ENCODE measurements at regions not wholly inside any gene's neighbourhood (a gene's known extent, or its start where the extent isn't known, plus 50 kb on each side); places are given as distances from the start of the nearest gene placed in this dataset.

DNA sequence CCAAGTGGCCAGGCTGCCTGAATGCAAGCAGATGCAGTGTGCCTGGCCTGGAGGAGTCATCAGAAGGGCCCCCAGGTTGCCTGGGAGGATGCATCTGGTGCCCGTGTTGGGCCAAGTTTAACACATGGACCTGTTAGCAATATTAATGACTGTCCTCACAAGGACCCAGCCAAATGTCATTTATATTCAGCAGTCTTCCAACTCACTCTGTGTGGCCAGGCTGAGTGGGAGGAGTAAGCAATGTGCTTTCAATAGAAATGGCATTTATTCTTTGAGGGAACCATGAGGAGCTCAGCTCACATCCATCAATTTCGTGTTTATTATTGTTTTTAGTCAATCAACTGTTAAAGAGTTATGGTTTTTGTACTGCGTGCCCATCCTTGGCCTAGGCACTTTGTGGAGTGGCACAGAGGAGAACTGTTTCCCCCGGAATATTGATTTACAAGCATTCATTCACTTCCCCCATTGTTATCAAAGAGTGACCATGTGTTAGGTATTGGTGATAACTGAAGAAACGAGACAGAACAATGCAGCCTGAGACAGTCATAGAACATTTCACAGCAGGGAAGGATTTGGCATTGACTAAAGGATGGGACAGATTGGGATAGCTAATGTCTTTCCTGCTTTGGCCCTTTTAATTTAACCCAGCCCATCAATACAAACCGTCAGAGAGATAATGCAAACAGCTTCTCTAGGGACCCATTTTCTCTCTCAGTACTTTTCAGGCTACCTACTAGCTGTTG lies 725.2 kb downstream of the TSN start:
- Mint-ChIP-seq H3K9me3 (no peaks in the 10 kb centered on the region), H3K27ac (no peak overlapping the region), H3K4me1 (ENCODE audit: low read depth) (no peaks in the 10 kb centered on the region), H3K27me3 (no peaks in the 10 kb centered on the region), H3K36me3 (ENCODE audit: low read depth) (no peaks in the 10 kb centered on the region), H3K4me3 (no peak overlapping the region)
- no peak for DNase-seq

DNA sequence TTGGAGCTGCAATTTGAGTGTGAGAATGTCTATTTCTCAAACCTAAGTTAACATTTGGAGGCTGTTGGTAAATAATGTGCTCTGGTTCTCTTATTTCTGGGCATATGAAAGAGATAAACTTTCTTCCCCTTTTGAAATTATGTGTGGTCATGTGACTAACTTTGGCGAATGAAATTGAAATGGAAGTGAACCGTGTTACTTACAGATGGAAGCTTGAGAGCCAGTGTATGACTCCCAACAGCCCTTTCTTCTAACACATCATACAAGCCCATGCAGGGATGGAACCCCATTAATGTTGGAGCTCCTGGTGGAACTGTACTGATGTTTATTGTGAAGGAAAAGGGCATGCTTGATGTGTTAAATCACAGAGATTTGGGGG lies 725.8 kb downstream of the TSN start:
- Mint-ChIP-seq H3K27me3 (no peaks in the 10 kb centered on the region), H3K9me3 (no peaks in the 10 kb centered on the region), H3K4me3 (no peak overlapping the region), H3K4me1 (ENCODE audit: low read depth) (no peaks in the 10 kb centered on the region), H3K27ac (no peak overlapping the region), H3K36me3 (ENCODE audit: low read depth) (no peaks in the 10 kb centered on the region)
- DNase-seq, result no peak

DNA sequence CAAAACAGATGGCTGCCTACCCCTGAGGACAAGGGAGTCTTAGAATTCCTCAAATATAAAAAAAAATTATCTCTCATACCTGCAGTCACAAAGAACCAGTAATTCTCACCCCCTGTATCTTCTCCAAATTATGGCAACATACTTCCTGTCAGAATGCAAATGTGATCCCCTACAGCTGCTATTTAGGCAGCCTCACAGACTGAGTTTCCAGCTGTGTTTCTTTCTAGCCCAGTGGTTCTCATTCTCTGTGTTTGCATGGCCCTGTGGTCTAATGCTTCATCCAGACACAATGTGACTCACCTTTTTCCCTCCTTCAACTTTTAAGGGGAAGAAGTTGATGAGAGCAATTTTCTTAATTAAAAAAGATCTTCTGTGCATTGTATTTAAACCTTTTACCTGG lies 726.3 kb downstream of the TSN start:
- no peaks in the 10 kb centered on the region for H3K9me3 Mint-ChIP-seq

DNA sequence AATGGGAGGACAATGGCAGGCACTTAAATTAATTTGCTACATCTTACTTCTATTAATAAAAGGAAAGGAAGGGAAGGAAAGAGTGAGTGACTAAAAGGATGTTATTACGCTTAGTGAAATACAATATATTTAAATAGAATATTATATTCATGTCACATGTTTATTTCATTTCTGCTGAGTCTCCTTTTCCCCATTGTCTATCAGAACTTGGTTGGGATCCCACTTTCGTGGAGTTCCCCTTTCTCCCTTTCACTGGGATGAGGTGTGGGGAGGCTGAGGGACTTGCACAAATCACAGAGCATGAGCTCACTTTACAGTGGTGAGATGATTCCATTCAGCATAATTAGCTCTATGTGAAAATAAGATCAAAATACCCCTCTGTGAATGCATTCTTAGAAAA lies 730.6 kb downstream of the TSN start:
- H3K4me3 Mint-ChIP-seq, result no peak overlapping the region

More for the DNA sequence above, 726.3 kb downstream of the TSN start:
- Mint-ChIP-seq H3K27ac (no peak overlapping the region), H3K4me1 (ENCODE audit: low read depth) (no peaks in the 10 kb centered on the region), H3K27me3 (no peaks in the 10 kb centered on the region), H3K36me3 (ENCODE audit: low read depth) (no peaks in the 10 kb centered on the region), H3K4me3 (no peak overlapping the region)
- no peak for DNase-seq

DNA sequence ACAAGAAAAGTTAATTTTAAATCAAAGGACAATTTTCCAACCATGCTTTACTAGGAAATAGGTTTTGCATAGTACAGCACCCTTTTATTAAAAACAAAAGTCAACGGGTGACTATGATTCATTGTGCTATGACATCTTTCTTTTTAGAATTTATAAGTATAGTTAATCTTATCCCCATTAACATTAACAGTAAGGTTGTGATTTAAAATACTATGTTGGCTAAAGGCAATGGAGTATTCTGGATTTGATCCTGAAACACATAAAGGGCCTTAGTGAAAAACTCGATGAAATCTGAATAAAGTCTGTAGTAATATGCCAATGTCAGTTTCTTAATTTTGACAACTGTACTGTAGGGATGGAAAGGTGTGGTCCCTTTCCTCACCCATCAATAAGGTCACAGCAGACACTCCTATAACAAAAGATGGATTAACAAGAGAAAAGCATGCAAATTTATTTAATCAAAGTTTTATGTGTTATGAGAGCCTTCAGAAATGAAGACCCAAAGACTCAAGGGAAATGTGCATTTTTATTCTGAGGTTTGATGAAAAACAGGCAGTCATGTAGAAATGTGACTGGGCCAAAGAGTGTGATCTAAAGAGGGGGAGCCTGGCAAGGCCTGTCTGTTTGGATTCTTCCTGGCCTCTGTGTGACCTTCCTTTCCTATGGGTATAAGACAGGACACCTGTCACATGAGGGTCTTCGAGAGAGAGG lies 731.4 kb downstream of the TSN start:
- no peak overlapping the region for H3K27ac Mint-ChIP-seq
- H3K4me3 Mint-ChIP-seq, result no peak overlapping the region
- no peak for DNase-seq
- no peaks in the 10 kb centered on the region for H3K4me1 Mint-ChIP-seq (ENCODE audit: low read depth)
- no peaks in the 10 kb centered on the region for H3K36me3 Mint-ChIP-seq (ENCODE audit: low read depth)
- H3K27me3 Mint-ChIP-seq, result no peaks in the 10 kb centered on the region
- peaks cover 4% of the 10 kb centered on the region for H3K9me3 Mint-ChIP-seq

More for the DNA sequence above, 730.6 kb downstream of the TSN start:
- no peak for DNase-seq
- no peaks in the 10 kb centered on the region for H3K36me3 Mint-ChIP-seq (ENCODE audit: low read depth)
- H3K27ac Mint-ChIP-seq, result no peak overlapping the region
- H3K9me3 Mint-ChIP-seq, result peaks cover 4% of the 10 kb centered on the region
- H3K27me3 Mint-ChIP-seq, result no peaks in the 10 kb centered on the region
- H3K4me1 Mint-ChIP-seq (ENCODE audit: low read depth), result no peaks in the 10 kb centered on the region

DNA sequence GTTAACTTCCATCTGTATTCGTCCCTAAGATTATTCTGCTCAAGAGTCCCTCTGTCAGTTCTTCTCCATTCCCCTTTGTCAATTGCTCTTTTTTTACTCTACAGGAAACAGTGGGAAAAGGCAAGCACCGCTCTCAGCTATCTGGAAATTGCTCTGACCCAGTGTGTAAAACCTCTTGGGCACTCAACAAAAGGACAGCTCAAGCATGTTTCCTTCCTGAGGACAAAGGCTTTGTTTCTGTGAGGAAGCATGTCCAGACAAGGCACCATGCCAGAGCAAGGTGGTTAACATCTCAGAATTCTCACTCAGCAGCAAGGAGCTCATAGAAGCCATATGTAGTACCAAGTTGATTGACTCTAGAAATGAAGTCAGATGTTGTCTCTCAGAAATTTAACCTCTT lies 735.6 kb downstream of the TSN start:
- Mint-ChIP-seq H3K4me3 (no peak overlapping the region), H3K36me3 (ENCODE audit: low read depth) (no peaks in the 10 kb centered on the region), H3K27ac (no peak overlapping the region), H3K4me1 (ENCODE audit: low read depth) (no peaks in the 10 kb centered on the region), H3K27me3 (no peaks in the 10 kb centered on the region), H3K9me3 (peaks cover 6% of the 10 kb centered on the region)
- DNase-seq, result no peak

DNA sequence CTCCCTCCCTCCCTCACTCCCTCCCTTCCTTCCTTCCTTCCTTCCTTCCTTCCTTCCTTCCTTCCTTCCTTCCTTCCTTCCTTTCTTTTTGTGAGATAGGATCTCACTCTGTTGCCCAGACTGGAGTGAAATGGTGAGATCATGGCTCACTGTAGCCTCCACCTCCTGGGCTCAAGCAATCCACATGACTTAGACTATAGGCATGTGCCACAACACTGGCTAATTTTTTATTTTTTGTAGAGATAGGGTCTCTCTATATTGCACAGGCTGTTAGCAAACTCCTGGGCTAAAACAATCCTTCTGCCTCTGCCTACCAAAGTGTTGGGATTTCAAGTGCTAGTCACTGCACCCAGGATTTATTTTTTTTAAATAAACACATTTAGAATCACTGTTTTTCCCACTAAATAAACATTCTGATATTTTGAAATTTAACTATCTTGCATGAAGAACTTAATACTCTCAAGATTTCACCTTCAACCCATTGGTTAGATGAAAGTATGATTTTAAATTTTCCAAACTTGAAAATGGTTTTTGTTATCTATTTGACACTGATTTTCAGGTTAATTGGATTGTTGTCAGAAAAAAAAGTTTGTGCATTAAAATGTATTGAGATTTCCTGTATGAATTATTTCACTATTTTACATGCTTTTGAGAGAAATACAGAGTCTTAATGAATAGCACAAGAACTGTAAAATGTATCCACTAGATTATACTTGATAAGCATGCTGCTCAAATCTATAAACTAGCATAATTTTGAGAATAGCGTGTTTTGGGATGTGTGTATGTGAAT lies 745.1 kb downstream of the TSN start:
- no peaks in the 10 kb centered on the region for H3K4me1 Mint-ChIP-seq (ENCODE audit: low read depth)
- H3K9me3 Mint-ChIP-seq, result peaks cover 5% of the 10 kb centered on the region
- DNase-seq, result no peak
- H3K4me3 Mint-ChIP-seq, result no peak overlapping the region
- no peaks in the 10 kb centered on the region for H3K27me3 Mint-ChIP-seq
- H3K36me3 Mint-ChIP-seq (ENCODE audit: low read depth), result no peaks in the 10 kb centered on the region
- H3K27ac Mint-ChIP-seq, result no peak overlapping the region

DNA sequence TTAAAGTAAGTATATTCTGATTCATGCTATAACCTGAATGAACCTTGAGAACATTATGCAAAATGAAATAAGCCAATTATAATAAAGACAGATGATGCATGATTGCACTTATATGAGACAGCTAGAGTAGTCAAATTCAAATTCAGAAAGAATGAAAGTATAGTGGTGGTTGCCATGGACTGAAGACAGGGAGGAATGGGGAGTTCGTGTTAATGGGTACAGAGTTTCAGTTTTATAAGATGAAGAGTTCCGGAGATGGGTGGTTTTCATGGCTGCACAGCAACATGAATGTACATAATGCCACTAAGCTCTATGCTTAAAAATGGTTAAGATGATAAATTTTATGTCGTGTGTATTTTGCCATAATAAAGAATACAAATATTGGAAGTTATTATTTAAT lies 751.2 kb downstream of the TSN start:
- no peak for DNase-seq
- no peak overlapping the region for H3K4me3 Mint-ChIP-seq
- H3K27ac Mint-ChIP-seq, result no peak overlapping the region
- no peaks in the 10 kb centered on the region for H3K36me3 Mint-ChIP-seq (ENCODE audit: low read depth)
- H3K4me1 Mint-ChIP-seq (ENCODE audit: low read depth), result no peaks in the 10 kb centered on the region
- H3K9me3 Mint-ChIP-seq, result no peaks in the 10 kb centered on the region
- no peaks in the 10 kb centered on the region for H3K27me3 Mint-ChIP-seq

DNA sequence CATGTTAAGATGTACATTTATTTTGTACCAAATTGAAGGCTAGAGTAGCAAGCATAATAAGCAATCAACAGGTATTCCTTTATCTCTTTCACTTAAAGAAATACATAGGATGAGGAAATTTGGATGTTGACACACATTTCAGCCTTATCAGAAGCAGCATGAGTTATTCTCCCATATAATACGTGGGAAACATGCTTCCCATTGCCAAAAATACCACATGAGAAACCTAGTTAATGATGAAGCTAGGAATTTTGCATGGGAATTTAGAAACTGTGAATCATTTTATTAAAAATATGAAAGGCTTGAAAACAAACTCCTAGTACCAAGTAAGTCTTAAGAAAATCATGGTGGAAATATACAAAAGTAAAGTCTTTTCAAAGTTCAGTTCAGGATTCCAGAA lies 751.8 kb downstream of the TSN start:
- Mint-ChIP-seq H3K4me3 (no peak overlapping the region), H3K27ac (no peak overlapping the region), H3K9me3 (no peaks in the 10 kb centered on the region), H3K4me1 (ENCODE audit: low read depth) (no peaks in the 10 kb centered on the region), H3K27me3 (no peaks in the 10 kb centered on the region), H3K36me3 (ENCODE audit: low read depth) (no peaks in the 10 kb centered on the region)
- no peak for DNase-seq

DNA sequence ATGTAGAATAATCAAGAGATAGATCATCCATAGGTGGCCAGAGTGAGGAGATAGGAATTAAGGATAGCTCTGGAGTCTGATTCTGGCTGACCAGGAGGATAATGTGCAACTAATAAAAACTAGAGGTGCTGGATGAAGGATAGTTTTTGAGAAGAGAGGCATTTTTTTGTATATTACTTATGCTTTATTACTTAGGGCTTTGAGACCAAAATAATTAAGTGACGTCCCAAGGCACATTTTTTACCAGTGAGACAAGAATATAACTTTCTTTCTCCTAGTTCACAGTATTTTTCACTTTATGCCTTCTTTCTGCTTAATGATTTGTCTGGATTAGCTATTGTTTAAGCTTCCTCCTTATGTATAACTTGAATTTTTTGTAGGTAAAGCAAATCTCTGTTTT lies 756.6 kb downstream of the TSN start:
- Mint-ChIP-seq H3K9me3 (peaks cover 8% of the 10 kb centered on the region), H3K4me3 (no peak overlapping the region), H3K4me1 (ENCODE audit: low read depth) (no peaks in the 10 kb centered on the region), H3K27ac (no peak overlapping the region), H3K27me3 (no peaks in the 10 kb centered on the region), H3K36me3 (ENCODE audit: low read depth) (no peaks in the 10 kb centered on the region)
- DNase-seq, result no peak

DNA sequence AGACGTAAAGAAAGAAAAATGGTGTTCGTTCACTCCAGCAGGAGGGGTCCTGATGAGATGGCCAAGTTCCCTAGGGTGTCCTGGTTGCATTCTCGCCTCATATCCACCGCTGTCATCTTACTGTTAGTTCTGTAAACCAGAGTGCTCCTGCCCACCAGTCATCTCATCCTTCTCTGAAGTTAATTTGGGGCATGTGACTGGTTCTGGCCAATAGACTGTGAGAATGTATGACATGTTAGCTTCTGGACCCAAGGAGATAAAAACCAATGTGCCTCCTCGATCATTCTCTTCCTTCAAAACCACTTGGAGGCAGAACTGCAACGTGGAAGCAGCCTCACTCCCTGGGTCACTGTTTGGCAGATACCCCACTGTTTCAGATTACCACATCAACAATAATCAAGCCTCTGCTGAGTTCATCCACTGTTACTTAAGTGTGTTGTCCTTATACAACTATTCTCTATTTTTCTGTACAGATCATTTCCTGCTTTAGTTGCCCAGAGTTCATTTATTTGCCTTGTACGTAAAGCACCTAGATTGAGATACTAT lies 759.1 kb downstream of the TSN start:
- Mint-ChIP-seq H3K4me3 (no peak overlapping the region), H3K9me3 (peaks cover 9% of the 10 kb centered on the region), H3K4me1 (ENCODE audit: low read depth) (no peaks in the 10 kb centered on the region), H3K27me3 (no peaks in the 10 kb centered on the region), H3K27ac (no peak overlapping the region), H3K36me3 (ENCODE audit: low read depth) (no peaks in the 10 kb centered on the region)
- no peak for DNase-seq

DNA sequence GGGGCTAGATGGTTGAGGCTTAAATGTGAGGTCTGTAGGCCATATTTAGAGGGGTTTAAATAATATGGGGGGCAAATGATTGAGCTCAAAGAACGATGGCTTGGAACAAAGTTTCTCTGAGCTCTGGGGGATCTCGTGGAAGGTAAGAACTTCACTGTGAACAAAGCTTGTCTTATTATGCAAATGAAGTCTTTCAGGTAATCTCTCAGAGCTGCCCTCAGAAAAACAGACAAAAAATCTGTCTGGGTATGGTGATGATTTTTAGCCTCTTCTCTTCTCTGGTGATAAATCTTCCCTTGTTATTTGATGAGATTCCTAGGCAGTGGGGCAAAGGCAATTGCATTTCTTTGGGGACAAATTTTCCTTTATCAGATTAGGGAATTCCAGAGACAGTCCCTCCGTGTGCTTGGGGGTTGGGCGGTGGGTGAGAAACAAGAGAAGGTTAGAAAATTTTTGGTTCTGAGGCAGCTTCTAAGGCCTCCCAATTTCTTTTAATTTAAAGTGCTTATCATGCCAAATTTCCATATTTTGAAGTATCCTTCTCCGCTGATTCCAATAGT lies 760.4 kb downstream of the TSN start:
- Mint-ChIP-seq H3K9me3 (peaks cover 11% of the 10 kb centered on the region), H3K27me3 (no peaks in the 10 kb centered on the region), H3K27ac (no peak overlapping the region), H3K4me3 (no peak overlapping the region), H3K36me3 (ENCODE audit: low read depth) (no peaks in the 10 kb centered on the region), H3K4me1 (ENCODE audit: low read depth) (no peaks in the 10 kb centered on the region)
- no peak for DNase-seq

DNA sequence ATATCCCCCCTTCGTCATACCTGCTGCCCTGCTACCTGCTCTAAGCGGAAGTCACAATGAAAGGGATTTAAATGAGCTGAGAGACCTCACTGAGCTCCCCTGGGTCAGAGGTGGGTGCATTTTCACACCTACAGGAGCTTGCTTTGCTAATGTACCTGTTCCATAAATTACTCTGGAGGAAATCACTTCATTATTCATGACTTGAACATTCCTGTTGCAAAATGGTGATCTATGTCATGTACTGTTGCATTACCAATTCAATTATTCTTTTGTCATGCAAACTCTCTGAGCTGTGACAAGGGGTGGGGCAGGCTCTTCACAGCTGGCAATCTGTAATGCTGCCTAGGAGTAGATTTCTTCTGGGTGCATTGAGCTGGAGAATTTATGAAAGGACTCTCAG lies 761.3 kb downstream of the TSN start:
- no peak for DNase-seq
- Mint-ChIP-seq H3K4me1 (ENCODE audit: low read depth) (no peaks in the 10 kb centered on the region), H3K9me3 (peaks cover 11% of the 10 kb centered on the region), H3K36me3 (ENCODE audit: low read depth) (no peaks in the 10 kb centered on the region), H3K4me3 (no peak overlapping the region), H3K27me3 (no peaks in the 10 kb centered on the region), H3K27ac (no peak overlapping the region)

DNA sequence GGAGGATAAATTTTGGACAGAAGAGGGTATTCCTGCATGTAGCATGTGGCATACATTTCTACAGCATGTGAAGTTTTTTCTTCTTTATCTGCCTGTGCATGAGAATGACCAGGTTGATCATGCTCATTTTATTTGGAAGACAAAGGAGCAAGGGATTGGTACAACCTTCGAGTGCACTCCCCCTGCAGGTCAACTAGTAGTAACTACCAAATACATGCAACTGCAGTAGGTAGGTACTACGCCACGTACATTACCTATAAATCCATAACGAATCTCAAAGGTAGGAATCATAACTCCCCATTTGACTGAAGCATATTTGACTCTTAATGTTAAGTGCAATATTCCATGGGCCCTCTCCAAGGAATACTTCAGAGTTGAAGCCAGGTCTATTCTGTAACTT lies 763.9 kb downstream of the TSN start:
- Mint-ChIP-seq H3K9me3 (peaks cover 2% of the 10 kb centered on the region), H3K36me3 (ENCODE audit: low read depth) (no peaks in the 10 kb centered on the region), H3K27ac (no peak overlapping the region), H3K4me1 (ENCODE audit: low read depth) (no peaks in the 10 kb centered on the region), H3K4me3 (no peak overlapping the region), H3K27me3 (no peaks in the 10 kb centered on the region)
- DNase-seq, result no peak
